NT2/D1 (cell line): ENCODE measurements at regions not wholly inside any gene's neighbourhood (a gene's known extent, or its start where the extent isn't known, plus 50 kb on each side); places are given as distances from the start of the nearest gene placed in this dataset.

ENCODE experiments used
- YY1 ChIP-seq: IDR thresholded peaks from 2 replicates; pipeline ENCODE4 v1.6.1; 2011; ENCODE audit not compliant: insufficient read length, insufficient read depth
- ZNF274 ChIP-seq: IDR thresholded peaks from 2 replicates; pipeline ENCODE4 v1.6.1; 2011; ENCODE audit warnings: mild to moderate bottlenecking, low read depth, low read length

DNA sequence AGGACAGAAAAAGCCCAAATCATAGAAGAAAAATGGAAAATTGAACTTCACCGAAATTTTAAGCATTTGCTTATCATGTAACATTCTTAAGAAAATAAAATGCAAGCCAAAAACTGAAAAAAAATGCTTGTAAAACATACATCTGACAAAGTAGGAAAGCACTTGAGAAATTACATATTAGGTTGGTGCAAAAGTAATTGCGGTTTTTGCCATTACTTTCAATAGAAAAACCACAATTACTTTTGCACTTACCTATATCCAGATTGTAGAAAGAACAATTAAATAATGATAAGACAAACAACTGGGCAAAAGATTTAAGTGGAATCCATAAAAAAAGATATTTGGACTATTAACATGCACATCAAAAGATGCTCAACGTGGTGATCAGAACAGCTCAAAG is 146.2 kb downstream of the TBXT start:
- TF ChIP-seq ZNF274 (no peak), YY1 (no peak)
